Islet of Langerhans (tissue), 1 donor: ENCODE measurements at regions not wholly inside any gene's neighbourhood (a gene's known extent, or its start where the extent isn't known, plus 50 kb on each side); places are given as distances from the start of the nearest gene placed in this dataset.
"Not testable (repeated sequence)": the region's sequence is repeated elsewhere in the genome, so short reads cannot be mapped to it uniquely, and the experiment has no call there.

Experiments
- FAIRE-seq: peaks from one replicate; lab custom pipeline; 2011; peaks lifted over from hg19 to GRCh38; lab: Jason Lieb, UNC

- no peak for FAIRE-seq
These were observed 1286.9 kb downstream of the EPHA7 start for GRCh38 chr6:92132457-92132856.

GRCh38 chr6:92130944-92131343 is 1288.4 kb downstream of the EPHA7 start:
- FAIRE-seq, result no peak

- no peak for FAIRE-seq
These were observed 1292.4 kb downstream of the EPHA7 start for GRCh38 chr6:92126983-92127382.

GRCh38 chr6:92126088-92126487 is 1293.3 kb downstream of the EPHA7 start:
- no peak for FAIRE-seq

GRCh38 chr6:92125681-92126080 is 1293.7 kb downstream of the EPHA7 start:
- no peak for FAIRE-seq

- no peak for FAIRE-seq
These were observed 1295.1 kb downstream of the EPHA7 start for GRCh38 chr6:92124200-92124651.

GRCh38 chr6:92122746-92123145 is 1296.6 kb downstream of the EPHA7 start:
- FAIRE-seq, result no peak

- no peak for FAIRE-seq
These were observed 1298.1 kb downstream of the EPHA7 start for GRCh38 chr6:92121228-92121627.

- FAIRE-seq, result no peak
These were observed 1301.6 kb downstream of the EPHA7 start for GRCh38 chr6:92117800-92118199.

- FAIRE-seq, result no peak
These were observed 1304.6 kb downstream of the EPHA7 start for GRCh38 chr6:92114797-92115196.

GRCh38 chr6:92114091-92114675 is 1305.2 kb downstream of the EPHA7 start:
- FAIRE-seq, result no peak

GRCh38 chr6:92111386-92111785 is 1308.0 kb downstream of the EPHA7 start:
- FAIRE-seq, result no peak

- FAIRE-seq, result no peak
These were observed 1309.0 kb downstream of the EPHA7 start for GRCh38 chr6:92110403-92110802.

- no peak for FAIRE-seq
These were observed 1309.4 kb downstream of the EPHA7 start for GRCh38 chr6:92109956-92110355.

- no peak for FAIRE-seq
These were observed 1310.1 kb downstream of the EPHA7 start for GRCh38 chr6:92109256-92109655.

- FAIRE-seq, result no peak
These were observed 1332.6 kb downstream of the EPHA7 start for GRCh38 chr6:92086750-92087149.

- FAIRE-seq, result not testable (repeated sequence)
These were observed 1335.4 kb downstream of the EPHA7 start for GRCh38 chr6:92083914-92084313.

- FAIRE-seq, result no peak
These were observed 1347.0 kb downstream of the EPHA7 start for GRCh38 chr6:92072387-92072786.

- no peak for FAIRE-seq
These were observed 1349.6 kb downstream of the EPHA7 start for GRCh38 chr6:92069781-92070180.

- no peak for FAIRE-seq
These were observed 1366.8 kb downstream of the EPHA7 start for GRCh38 chr6:92052513-92052912.

- no peak for FAIRE-seq
These were observed 1369.1 kb downstream of the EPHA7 start for GRCh38 chr6:92050216-92050615.

- no peak for FAIRE-seq
These were observed 1371.5 kb downstream of the EPHA7 start for GRCh38 chr6:92047860-92048259.

GRCh38 chr6:92047152-92047850 is 1372.1 kb downstream of the EPHA7 start:
- no peak for FAIRE-seq

GRCh38 chr6:92044312-92044711 is 1375.0 kb downstream of the EPHA7 start:
- no peak for FAIRE-seq
